PC-3 (cell line): ENCODE measurements at regions not wholly inside any gene's neighbourhood (a gene's known extent, or its start where the extent isn't known, plus 50 kb on each side); places are given as distances from the start of the nearest gene placed in this dataset.

ENCODE experiments used
- EZH2 ChIP-seq: fragments of 300-600 bp; sonication (generic); IDR thresholded peaks from one replicate; pipeline ENCODE4 v1.6.1; 2017; ENCODE audit warnings: antibody characterized with exemption, mild to moderate bottlenecking, low read length; ENCODE audit not compliant: unreplicated experiment
- TF ChIP-seq, protein P1 (sequence below): fragments of 300-600 bp; sonication (generic); conservative IDR thresholded peaks from 2 replicates; pipeline ENCODE4 v1.5.1; 2017; ENCODE audit warnings: antibody characterized with exemption, low read depth, mild to moderate bottlenecking, low read length

DNA sequence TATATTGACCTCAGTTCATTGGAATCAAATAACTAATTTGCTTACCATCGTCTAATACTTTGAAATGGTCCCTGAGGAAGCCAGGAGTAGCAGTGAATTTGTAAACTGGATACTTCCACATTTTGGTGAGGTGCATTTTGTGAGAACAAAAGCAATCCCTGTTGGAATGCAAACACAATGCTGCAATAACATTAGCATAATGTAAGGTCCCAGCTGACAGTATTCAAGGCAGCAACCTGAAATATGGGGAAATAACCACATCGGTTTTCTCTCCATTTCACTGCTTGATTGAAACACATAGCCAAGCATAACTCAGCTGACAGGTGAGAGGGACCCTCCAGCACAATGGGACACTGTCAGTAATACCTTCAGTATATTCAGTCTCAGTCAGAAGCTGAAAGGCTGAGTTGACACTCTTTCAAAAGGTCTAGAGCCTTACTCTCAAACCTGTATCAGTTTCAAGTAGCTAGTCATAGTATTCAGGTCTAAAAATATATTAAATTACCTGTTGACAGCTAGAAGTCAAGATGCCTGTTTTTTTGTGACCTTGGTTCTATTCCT lies 1311.9 kb upstream of the NRXN1 start:
- no peak for TF ChIP-seq EZH2
- TF ChIP-seq, protein P1, sequence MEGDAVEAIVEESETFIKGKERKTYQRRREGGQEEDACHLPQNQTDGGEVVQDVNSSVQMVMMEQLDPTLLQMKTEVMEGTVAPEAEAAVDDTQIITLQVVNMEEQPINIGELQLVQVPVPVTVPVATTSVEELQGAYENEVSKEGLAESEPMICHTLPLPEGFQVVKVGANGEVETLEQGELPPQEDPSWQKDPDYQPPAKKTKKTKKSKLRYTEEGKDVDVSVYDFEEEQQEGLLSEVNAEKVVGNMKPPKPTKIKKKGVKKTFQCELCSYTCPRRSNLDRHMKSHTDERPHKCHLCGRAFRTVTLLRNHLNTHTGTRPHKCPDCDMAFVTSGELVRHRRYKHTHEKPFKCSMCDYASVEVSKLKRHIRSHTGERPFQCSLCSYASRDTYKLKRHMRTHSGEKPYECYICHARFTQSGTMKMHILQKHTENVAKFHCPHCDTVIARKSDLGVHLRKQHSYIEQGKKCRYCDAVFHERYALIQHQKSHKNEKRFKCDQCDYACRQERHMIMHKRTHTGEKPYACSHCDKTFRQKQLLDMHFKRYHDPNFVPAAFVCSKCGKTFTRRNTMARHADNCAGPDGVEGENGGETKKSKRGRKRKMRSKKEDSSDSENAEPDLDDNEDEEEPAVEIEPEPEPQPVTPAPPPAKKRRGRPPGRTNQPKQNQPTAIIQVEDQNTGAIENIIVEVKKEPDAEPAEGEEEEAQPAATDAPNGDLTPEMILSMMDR = no peak
